Stimulated activated naive CD4-positive, alpha-beta T cell (primary cell): ENCODE measurements at regions not wholly inside any gene's neighbourhood (a gene's known extent, or its start where the extent isn't known, plus 50 kb on each side); places are given as distances from the start of the nearest gene placed in this dataset.
"Not testable (repeated sequence)": the region's sequence is repeated elsewhere in the genome, so short reads cannot be mapped to it uniquely, and the experiment has no call there.

Experiments used
- DNase-seq, 6 experiments: peaks; one replicate each; lab custom pipeline; 2025; lab: John Stamatoyannopoulos, UW

DNA sequence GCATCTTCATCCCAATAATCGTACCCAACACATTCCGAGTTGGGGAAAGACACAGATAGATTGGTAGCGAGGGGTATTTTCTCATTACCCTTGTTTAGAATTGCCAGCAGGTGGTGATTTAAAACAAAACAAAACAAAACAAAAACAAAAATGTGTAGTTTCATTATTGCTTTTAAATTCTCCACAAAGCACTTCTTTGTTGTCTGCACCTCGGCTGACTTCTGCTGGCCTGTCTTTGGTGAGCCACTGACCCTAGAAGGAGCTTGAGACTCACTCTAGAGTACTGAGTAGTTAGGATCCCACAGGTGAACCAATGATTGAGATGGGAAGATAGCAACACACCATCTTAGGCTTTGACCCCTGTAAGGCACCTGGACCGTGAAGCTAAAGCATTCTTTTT lies 105.4 kb upstream of the BET1 start:
- DNase-seq, result no peak

DNA sequence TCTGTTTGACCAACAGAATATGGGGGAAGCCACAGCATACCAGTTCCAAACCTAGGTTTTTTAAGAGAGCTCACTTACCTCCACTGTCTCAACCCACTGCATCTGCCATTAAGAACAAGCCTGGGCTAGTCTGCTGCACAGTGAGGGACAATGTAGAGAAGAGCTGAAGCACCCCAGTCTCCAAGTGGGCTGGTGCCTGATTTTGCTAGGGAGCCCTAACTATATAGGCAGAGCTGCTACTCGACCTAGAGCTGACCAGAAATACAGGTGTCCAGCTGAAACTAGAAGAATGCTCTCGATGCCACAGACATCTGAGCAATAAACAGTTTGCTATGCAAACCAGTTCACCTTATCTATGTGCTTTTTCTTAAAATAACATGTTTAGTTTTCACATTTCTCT lies 106.9 kb upstream of the BET1 start:
- DNase-seq, result no peak

GRCh38 chr7:94115316-94115715 lies 111.2 kb upstream of the BET1 start:
- no peak for DNase-seq

DNA sequence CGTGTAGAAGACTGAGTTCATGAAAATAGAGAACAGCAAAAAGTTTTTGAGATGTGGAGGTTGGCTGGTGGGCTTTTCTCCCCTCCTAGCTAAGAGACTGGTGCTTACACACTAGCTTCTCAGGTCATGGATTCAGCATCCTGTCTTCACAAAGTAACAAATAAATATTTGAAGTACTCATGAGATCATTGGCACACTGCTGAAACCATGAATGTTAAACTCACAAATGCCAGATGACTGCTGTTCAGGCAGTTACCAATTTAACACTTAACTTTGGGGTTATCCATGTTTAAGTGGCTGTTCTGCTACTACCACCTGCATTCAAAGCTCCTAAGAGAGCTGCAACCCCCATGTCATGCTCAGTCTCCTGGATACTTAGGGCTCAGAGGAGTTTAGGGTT lies 119.0 kb upstream of the BET1 start:
- DNase-seq, result no peak

DNA sequence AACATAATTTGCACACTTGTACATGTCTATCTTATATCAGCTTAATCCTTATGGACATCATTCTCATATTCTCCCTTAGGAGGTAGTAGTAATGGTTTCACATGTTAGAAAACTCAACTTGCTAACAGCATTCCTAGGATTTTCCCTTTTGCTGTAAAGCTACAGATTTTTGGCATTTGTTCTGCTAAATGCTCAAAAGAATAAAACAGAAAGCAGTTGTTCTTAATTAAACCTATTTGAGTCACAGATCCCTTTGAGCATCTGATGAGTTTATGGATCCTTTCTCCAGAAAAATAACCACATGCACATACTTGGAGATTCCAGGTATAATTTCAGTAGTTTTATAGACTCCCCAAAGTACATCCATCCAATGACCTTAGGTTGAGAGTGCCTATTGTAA lies 122.9 kb upstream of the BET1 start:
- DNase-seq, result no peak

DNA sequence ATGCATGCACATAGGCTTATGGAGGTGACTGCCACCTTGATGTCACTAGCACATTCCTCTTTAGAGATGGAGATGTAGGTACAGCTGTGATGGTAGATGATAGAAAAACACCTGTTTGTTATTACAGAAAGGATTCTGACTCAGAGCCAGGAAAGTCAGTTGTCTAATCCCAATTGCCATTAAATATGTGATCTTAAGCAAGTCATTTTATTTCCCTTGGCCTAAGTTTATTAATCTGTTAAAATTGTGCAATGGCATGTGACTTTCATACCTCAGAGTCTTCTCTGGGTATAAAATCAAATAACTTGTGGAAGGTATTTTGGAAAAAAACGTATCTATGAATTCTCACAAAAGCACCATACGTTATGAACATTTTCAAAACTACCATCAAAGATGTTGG lies 123.9 kb upstream of the BET1 start:
- DNase-seq, result no peak

DNA sequence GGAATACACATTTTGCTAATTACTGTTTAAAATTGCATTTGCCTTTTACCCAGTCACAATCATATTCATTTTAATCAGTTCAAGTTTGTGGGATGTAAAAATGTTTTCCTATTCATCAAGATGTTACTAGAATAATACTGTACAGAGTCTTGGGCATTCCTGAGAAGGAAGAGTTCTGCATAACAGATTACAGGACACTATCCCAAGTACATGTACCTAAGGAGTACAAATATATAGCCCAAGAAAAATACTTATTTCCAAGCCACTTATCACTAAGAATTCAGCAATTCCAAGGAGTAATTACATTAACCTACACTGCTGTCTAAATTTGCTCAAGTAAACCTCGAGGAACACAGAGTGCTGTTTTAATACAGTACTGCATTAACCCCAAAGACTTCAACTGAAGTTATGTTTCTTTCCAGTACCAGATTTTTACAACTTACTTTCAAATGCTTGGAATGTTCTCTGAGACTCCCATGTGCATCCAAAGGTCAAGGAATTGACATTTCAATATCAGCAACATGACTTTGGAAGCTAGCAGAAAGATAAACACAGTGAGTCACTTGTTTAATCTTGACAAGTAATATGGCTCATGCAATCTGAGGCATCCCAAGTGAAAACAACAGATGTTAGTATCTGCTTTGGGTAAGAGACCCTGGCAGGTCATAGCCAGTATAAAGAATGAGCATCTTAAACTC lies 125.4 kb upstream of the BET1 start:
- no peak for DNase-seq

DNA sequence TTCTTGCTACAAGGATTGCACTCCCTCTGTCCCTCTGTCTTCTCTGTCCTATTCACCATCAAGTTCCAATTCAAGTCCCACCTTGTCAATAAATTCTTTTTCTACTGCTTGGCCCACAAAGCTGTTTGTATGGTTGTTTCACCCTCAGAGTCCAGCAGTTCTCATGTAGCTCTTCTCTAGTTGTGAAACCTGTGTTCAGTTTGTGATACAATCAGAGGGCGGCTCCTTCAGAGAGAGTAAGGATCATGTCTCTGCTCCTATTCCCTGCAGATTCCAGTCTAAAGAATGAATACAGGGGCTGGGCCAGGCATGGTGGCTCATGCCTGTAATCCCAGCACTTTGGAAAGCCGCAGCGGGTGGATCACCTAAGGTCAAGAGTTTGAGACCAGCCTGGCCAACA lies 126.6 kb upstream of the BET1 start:
- DNase-seq, result no peak

GRCh38 chr7:94133460-94133859 lies 129.3 kb upstream of the BET1 start:
- no peak for DNase-seq

GRCh38 chr7:94135180-94135579 lies 131.0 kb upstream of the BET1 start:
- no peak for DNase-seq

- no peak for DNase-seq
Observed at GRCh38 chr7:94142281-94142680, 138.1 kb upstream of the BET1 start.

GRCh38 chr7:94145602-94146001 lies 141.4 kb upstream of the BET1 start:
- DNase-seq, result no peak

GRCh38 chr7:94146408-94146807 lies 142.3 kb upstream of the BET1 start:
- no peak for DNase-seq

- no peak for DNase-seq
Observed at GRCh38 chr7:94149789-94150545, 145.8 kb upstream of the BET1 start.

- DNase-seq, result no peak
Observed at GRCh38 chr7:94154182-94154581, 150.0 kb upstream of the BET1 start.

GRCh38 chr7:94154858-94155257 lies 150.7 kb upstream of the BET1 start:
- DNase-seq, result no peak

GRCh38 chr7:94157659-94158306 lies 153.6 kb upstream of the BET1 start:
- not testable (repeated sequence) for DNase-seq

DNA sequence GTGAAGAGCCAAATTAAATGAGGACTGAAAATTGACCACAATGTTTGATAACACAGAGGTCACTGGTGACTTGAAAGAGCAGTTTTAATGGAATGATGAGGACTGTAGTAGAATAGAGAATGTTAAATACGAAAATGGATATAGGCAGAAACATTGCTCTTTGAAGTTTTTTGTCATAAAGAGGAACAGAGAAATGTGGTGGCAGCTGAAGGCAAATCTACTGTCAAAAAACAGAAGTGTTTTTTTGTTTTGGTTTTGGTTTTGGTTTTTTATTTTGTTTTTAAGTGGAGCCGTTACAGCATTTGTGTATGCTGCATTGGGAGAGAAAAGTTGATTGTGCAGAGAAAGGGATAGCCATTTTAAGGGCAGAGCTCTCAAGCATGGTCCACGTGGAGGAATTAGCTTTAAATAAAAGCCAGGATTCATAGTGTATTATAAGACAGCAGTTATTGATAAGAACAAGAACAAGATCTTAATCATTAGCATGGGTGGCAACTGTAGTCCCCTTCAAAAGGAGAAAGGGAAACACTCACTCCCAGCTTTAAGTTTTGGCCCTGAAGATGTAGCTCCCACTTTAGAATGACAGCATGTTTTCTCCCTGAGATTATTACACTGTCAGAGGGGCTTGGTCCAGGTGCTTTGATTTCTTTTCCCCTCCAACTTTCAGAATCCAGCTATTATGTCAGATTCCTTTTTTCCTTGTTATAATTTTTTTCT lies 156.7 kb upstream of the BET1 start:
- DNase-seq, result no peak

GRCh38 chr7:94161476-94161875 lies 157.3 kb upstream of the BET1 start:
- DNase-seq, result no peak

GRCh38 chr7:94169682-94170081 lies 165.5 kb upstream of the BET1 start:
- DNase-seq, result no peak

GRCh38 chr7:94170836-94171235 lies 166.7 kb upstream of the BET1 start:
- DNase-seq, result no peak

GRCh38 chr7:94173436-94173835 lies 169.3 kb upstream of the BET1 start:
- no peak for DNase-seq

DNA sequence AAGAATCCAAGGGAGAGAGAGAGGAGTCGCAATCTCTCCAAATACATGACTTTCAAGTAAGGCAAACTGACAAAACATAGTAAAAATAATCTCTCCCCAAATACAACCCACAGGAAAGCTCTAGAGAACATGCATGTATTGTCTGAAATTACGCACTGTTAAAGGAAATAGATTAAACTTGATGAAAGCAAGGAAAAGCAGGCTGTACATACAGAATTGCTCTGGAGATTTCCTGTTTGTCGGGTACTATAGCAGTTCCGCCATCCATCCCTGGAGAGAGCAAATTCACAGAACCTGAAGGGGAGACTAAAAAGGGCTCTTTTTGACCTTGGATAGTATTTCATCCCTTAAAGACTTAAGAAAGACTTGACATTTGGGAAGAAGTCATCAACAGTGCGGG lies 170.2 kb upstream of the BET1 start:
- DNase-seq, result no peak
